ENCODE measurements at regions not wholly inside any gene's neighbourhood (a gene's known extent, or its start where the extent isn't known, plus 50 kb on each side); places are given as distances from the start of the nearest gene placed in this dataset.

DNA sequence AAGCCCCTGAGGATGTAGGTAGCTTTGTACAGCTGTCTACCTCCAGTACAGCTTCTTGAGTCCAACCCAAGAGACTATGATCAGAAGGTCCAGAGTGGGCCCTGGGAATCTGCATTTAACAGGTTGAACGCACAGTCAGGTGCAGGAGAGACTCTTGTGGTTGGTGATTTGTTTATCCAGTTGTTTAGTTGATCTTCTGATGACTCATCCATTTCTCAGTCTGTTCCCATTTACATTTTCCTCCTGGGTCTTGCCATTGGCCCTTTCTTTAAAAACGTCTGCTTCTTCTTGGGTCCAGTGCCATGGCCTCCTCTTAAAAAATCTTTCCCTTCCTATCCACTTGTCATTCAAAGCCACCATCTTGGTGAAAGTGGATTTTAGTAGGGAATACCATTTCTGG is 734.2 kb downstream of the MED13L start:
- TF ChIP-seq POLR2AphosphoS5 (IDR thresholded peaks at IDR 0.05) (no peak), POLR2A (IDR thresholded peaks at IDR 0.05) (no peak)
- TF ChIP-seq, protein P1, sequence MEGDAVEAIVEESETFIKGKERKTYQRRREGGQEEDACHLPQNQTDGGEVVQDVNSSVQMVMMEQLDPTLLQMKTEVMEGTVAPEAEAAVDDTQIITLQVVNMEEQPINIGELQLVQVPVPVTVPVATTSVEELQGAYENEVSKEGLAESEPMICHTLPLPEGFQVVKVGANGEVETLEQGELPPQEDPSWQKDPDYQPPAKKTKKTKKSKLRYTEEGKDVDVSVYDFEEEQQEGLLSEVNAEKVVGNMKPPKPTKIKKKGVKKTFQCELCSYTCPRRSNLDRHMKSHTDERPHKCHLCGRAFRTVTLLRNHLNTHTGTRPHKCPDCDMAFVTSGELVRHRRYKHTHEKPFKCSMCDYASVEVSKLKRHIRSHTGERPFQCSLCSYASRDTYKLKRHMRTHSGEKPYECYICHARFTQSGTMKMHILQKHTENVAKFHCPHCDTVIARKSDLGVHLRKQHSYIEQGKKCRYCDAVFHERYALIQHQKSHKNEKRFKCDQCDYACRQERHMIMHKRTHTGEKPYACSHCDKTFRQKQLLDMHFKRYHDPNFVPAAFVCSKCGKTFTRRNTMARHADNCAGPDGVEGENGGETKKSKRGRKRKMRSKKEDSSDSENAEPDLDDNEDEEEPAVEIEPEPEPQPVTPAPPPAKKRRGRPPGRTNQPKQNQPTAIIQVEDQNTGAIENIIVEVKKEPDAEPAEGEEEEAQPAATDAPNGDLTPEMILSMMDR (IDR thresholded peaks at IDR 0.05): no peak
